ENCODE measurements at regions not wholly inside any gene's neighbourhood (a gene's known extent, or its start where the extent isn't known, plus 50 kb on each side); places are given as distances from the start of the nearest gene placed in this dataset.

- TF ChIP-seq USF1 (IDR thresholded peaks at IDR 0.05) (no peak), CREB1 (IDR thresholded peaks at IDR 0.05; ENCODE audit: low read depth) (no peak), NFIC (IDR thresholded peaks at IDR 0.05) (no peak), MAX (IDR thresholded peaks at IDR 0.05) (no peak), YY1 (IDR thresholded peaks at IDR 0.05; ENCODE audit: low read depth) (no peak), RAD21 (IDR thresholded peaks at IDR 0.05; ENCODE audit: low read depth) (no peak), CEBPB (IDR thresholded peaks at IDR 0.05) (no peak), TAF1 (IDR thresholded peaks at IDR 0.05; ENCODE audit: low read depth) (no peak), TCF12 (IDR thresholded peaks at IDR 0.05; ENCODE audit: low read depth) (no peak)
Observed at GRCh38 chr7:80316811-80317210, 182.2 kb downstream of the GNAI1 start.

GRCh38 chr7:80313716-80314115 is 179.1 kb downstream of the GNAI1 start:
- TF ChIP-seq FOXM1 (IDR thresholded peaks at IDR 0.05; ENCODE audit: borderline replicate concordance, low read depth) (no peak), EP300 (IDR thresholded peaks at IDR 0.05; ENCODE audit: borderline replicate concordance) (no peak), CEBPB (IDR thresholded peaks at IDR 0.05) (no peak), MAX (IDR thresholded peaks at IDR 0.05) (no peak), NFIC (IDR thresholded peaks at IDR 0.05) (no peak), RAD21 (IDR thresholded peaks at IDR 0.05; ENCODE audit: low read depth) (no peak), CREB1 (IDR thresholded peaks at IDR 0.05; ENCODE audit: low read depth) (no peak), ZBTB7A (IDR thresholded peaks at IDR 0.05; ENCODE audit: low read depth) (no peak), TAF1 (IDR thresholded peaks at IDR 0.05; ENCODE audit: low read depth) (no peak), TCF12 (IDR thresholded peaks at IDR 0.05; ENCODE audit: low read depth) (no peak), EGR1 (IDR thresholded peaks at IDR 0.05) (no peak), TEAD4 (IDR thresholded peaks at IDR 0.05) (no peak)

- TF ChIP-seq TEAD4 (IDR thresholded peaks at IDR 0.05) = no peak
- TF ChIP-seq REST (IDR thresholded peaks at IDR 0.05; ENCODE audit: low read depth) = no peak
- no peak for TF ChIP-seq CREB1 (IDR thresholded peaks at IDR 0.05; ENCODE audit: low read depth)
- TF ChIP-seq TCF12 (IDR thresholded peaks at IDR 0.05; ENCODE audit: low read depth) = no peak
- TF ChIP-seq EP300 (IDR thresholded peaks at IDR 0.05; ENCODE audit: borderline replicate concordance) = no peak
- TF ChIP-seq FOXM1 (IDR thresholded peaks at IDR 0.05; ENCODE audit: borderline replicate concordance, low read depth) = no peak
- TF ChIP-seq EGR1 (IDR thresholded peaks at IDR 0.05) = no peak
- TF ChIP-seq MAX (IDR thresholded peaks at IDR 0.05) = no peak
- no peak for TF ChIP-seq CEBPB (IDR thresholded peaks at IDR 0.05)
- no peak for TF ChIP-seq TAF1 (IDR thresholded peaks at IDR 0.05; ENCODE audit: low read depth)
- no peak for TF ChIP-seq YY1 (IDR thresholded peaks at IDR 0.05; ENCODE audit: low read depth)
- TF ChIP-seq ZBTB7A (IDR thresholded peaks at IDR 0.05; ENCODE audit: low read depth) = no peak
- no peak for TF ChIP-seq RAD21 (IDR thresholded peaks at IDR 0.05; ENCODE audit: low read depth)
- no peak for TF ChIP-seq NFIC (IDR thresholded peaks at IDR 0.05)
- TF ChIP-seq USF1 (IDR thresholded peaks at IDR 0.05) = no peak
Observed at GRCh38 chr7:80313067-80313626, 178.5 kb downstream of the GNAI1 start.

- TF ChIP-seq NFIC (IDR thresholded peaks at IDR 0.05) (no peak), CEBPB (IDR thresholded peaks at IDR 0.05) (no peak), CREB1 (IDR thresholded peaks at IDR 0.05; ENCODE audit: low read depth) (no peak), ZBTB7A (IDR thresholded peaks at IDR 0.05; ENCODE audit: low read depth) (no peak), TCF12 (IDR thresholded peaks at IDR 0.05; ENCODE audit: low read depth) (no peak), TEAD4 (IDR thresholded peaks at IDR 0.05) (no peak), EP300 (IDR thresholded peaks at IDR 0.05; ENCODE audit: borderline replicate concordance) (no peak), REST (IDR thresholded peaks at IDR 0.05; ENCODE audit: low read depth) (no peak), FOXM1 (IDR thresholded peaks at IDR 0.05; ENCODE audit: borderline replicate concordance, low read depth) (no peak), EGR1 (IDR thresholded peaks at IDR 0.05) (no peak), MAX (IDR thresholded peaks at IDR 0.05) (no peak), RAD21 (IDR thresholded peaks at IDR 0.05; ENCODE audit: low read depth) (no peak)
Observed at GRCh38 chr7:80312139-80312661, 177.6 kb downstream of the GNAI1 start.

GRCh38 chr7:80311313-80311712 is 176.7 kb downstream of the GNAI1 start:
- TF ChIP-seq CEBPB (IDR thresholded peaks at IDR 0.05) (no peak), ZBTB7A (IDR thresholded peaks at IDR 0.05; ENCODE audit: low read depth) (no peak), EGR1 (IDR thresholded peaks at IDR 0.05) (no peak), TEAD4 (IDR thresholded peaks at IDR 0.05) (no peak), MAX (IDR thresholded peaks at IDR 0.05) (no peak), NFIC (IDR thresholded peaks at IDR 0.05) (no peak), REST (IDR thresholded peaks at IDR 0.05; ENCODE audit: low read depth) (no peak), YY1 (IDR thresholded peaks at IDR 0.05; ENCODE audit: low read depth) (no peak), EP300 (IDR thresholded peaks at IDR 0.05; ENCODE audit: borderline replicate concordance) (no peak), CREB1 (IDR thresholded peaks at IDR 0.05; ENCODE audit: low read depth) (no peak), RAD21 (IDR thresholded peaks at IDR 0.05; ENCODE audit: low read depth) (no peak), FOXM1 (IDR thresholded peaks at IDR 0.05; ENCODE audit: borderline replicate concordance, low read depth) (no peak), TAF1 (IDR thresholded peaks at IDR 0.05; ENCODE audit: low read depth) (no peak), TCF12 (IDR thresholded peaks at IDR 0.05; ENCODE audit: low read depth) (no peak), USF1 (IDR thresholded peaks at IDR 0.05) (no peak)
